ENCODE measurements at regions not wholly inside any gene's neighbourhood (a gene's known extent, or its start where the extent isn't known, plus 50 kb on each side); places are given as distances from the start of the nearest gene placed in this dataset.
"Not testable (repeated sequence)": the region's sequence is repeated elsewhere in the genome, so short reads cannot be mapped to it uniquely, and the experiment has no call there.

GRCh38 chr1:229138058-229138457 lies 132.9 kb upstream of the RAB4A start:
- no peak for DNase-seq

- DNase-seq: no peak
Measured at GRCh38 chr1:229139331-229140118, 131.4 kb upstream of the RAB4A start.

- no peak for DNase-seq
Measured at GRCh38 chr1:229140119-229140396, 130.9 kb upstream of the RAB4A start.

GRCh38 chr1:229141271-229141670 lies 129.6 kb upstream of the RAB4A start:
- DNase-seq: no peak

GRCh38 chr1:229141689-229142377 lies 129.1 kb upstream of the RAB4A start:
- DNase-seq: no peak

GRCh38 chr1:229142471-229142870 lies 128.4 kb upstream of the RAB4A start:
- DNase-seq: no peak

GRCh38 chr1:229146647-229147046 lies 124.3 kb upstream of the RAB4A start:
- DNase-seq: no peak

GRCh38 chr1:229147072-229147471 lies 123.8 kb upstream of the RAB4A start:
- DNase-seq: no peak

GRCh38 chr1:229148041-229148671 lies 122.8 kb upstream of the RAB4A start:
- DNase-seq: no peak

GRCh38 chr1:229148743-229149142 lies 122.2 kb upstream of the RAB4A start:
- DNase-seq: no peak

- DNase-seq: no peak
Measured at GRCh38 chr1:229149435-229149834, 121.5 kb upstream of the RAB4A start.

GRCh38 chr1:229150518-229150917 lies 120.4 kb upstream of the RAB4A start:
- DNase-seq: no peak

GRCh38 chr1:229151412-229151811 lies 119.5 kb upstream of the RAB4A start:
- DNase-seq: not testable (repeated sequence)

GRCh38 chr1:229152311-229152710 lies 118.6 kb upstream of the RAB4A start:
- no peak for DNase-seq

- DNase-seq: no peak
Measured at GRCh38 chr1:229153955-229154548, 116.9 kb upstream of the RAB4A start.

- no peak for DNase-seq
Measured at GRCh38 chr1:229154811-229155210, 116.1 kb upstream of the RAB4A start.

GRCh38 chr1:229155472-229155871 lies 115.4 kb upstream of the RAB4A start:
- DNase-seq: no peak

GRCh38 chr1:229156872-229157271 lies 114.0 kb upstream of the RAB4A start:
- peak; percentile 31 for DNase-seq

GRCh38 chr1:229157480-229157879 lies 113.4 kb upstream of the RAB4A start:
- no peak for DNase-seq

GRCh38 chr1:229158341-229158921 lies 112.5 kb upstream of the RAB4A start:
- no peak for DNase-seq

GRCh38 chr1:229158927-229159326 lies 112.0 kb upstream of the RAB4A start:
- DNase-seq: no peak

- no peak for DNase-seq
Measured at GRCh38 chr1:229159668-229160544, 111.0 kb upstream of the RAB4A start.
